Thymus (tissue), 11 donors: ENCODE measurements at regions not wholly inside any gene's neighbourhood (a gene's known extent, or its start where the extent isn't known, plus 50 kb on each side); places are given as distances from the start of the nearest gene placed in this dataset.
"Not testable (repeated sequence)": the region's sequence is repeated elsewhere in the genome, so short reads cannot be mapped to it uniquely, and the experiment has no call there.

Experiments
- DNase-seq, 9 donors: peaks; one replicate each; pipeline ENCODE4 v3.0.0-alpha.2; 2013; ENCODE audit warnings: low spot score in 9 of 9, low read depth in 6 of 9, missing footprints in 1 of 9
- H3K27ac ChIP-seq, 2 donors: one replicate each; pipeline ENCODE4 v1.5.1; 2013; ENCODE audit warnings: control low read depth in 1 of 2, low read depth in 1 of 2, low read length in 1 of 2, mild to moderate bottlenecking in 1 of 2, moderate library complexity in 1 of 2
- H3K27me3 ChIP-seq, 2 donors: one replicate each; pipeline ENCODE4 v1.5.1; 2013; ENCODE audit warnings: low read length in 1 of 2; ENCODE audit not compliant: control insufficient read depth in 2 of 2, insufficient read depth in 1 of 2
- H3K36me3 ChIP-seq, 2 donors: one replicate each; pipeline ENCODE4 v1.5.1; 2013; ENCODE audit warnings: low read length in 1 of 2, mild to moderate bottlenecking in 1 of 2, moderate library complexity in 1 of 2; ENCODE audit not compliant: control insufficient read depth in 2 of 2, insufficient read depth in 2 of 2
- H3K4me1 ChIP-seq, 2 donors: one replicate each; pipeline ENCODE4 v1.5.1; 2013; ENCODE audit warnings: low read length in 2 of 2; ENCODE audit not compliant: control insufficient read depth in 2 of 2, insufficient read depth in 2 of 2
- H3K4me3 ChIP-seq, 2 donors: one replicate each; pipeline ENCODE4 v1.5.1; 2013; ENCODE audit warnings: low read length in 2 of 2, control low read depth in 1 of 2, mild to moderate bottlenecking in 1 of 2
- H3K9me3 ChIP-seq, 2 donors: one replicate each; pipeline ENCODE4 v1.5.1; 2013; ENCODE audit warnings: low read length in 1 of 2, mild to moderate bottlenecking in 1 of 2; ENCODE audit not compliant: control insufficient read depth in 2 of 2, insufficient read depth in 1 of 2
- WGBS: extraction: QIAGEN DNeasy Blood & Tissue Kit; methylation state at CpG from one replicate; pipeline ENCODE4 v1.1.7; 2013; 5-methylcytosine and 5-hydroxymethylcytosine counted together
- donor health status: healthy.

GRCh38 chrX:34270434-34270833, 138.3 kb upstream of the FAM47A start:
- no peak overlapping the region for H3K4me3 ChIP-seq
- 96% methylated on average over 2 of the region's 2 CpGs for WGBS
- no peak overlapping the region for H3K27ac ChIP-seq
- no peaks in the 10 kb centered on the region for H3K9me3 ChIP-seq
- DNase-seq, result no peak
- H3K36me3 ChIP-seq, result no peaks in the 10 kb centered on the region
- H3K27me3 ChIP-seq, result no peaks in the 10 kb centered on the region
- H3K4me1 ChIP-seq, result no peaks in the 10 kb centered on the region

GRCh38 chrX:34238896-34239295, 106.8 kb upstream of the FAM47A start:
- Histone ChIP-seq H3K4me3 (no peak overlapping the region), H3K27ac (no peak overlapping the region), H3K27me3 (no peaks in the 10 kb centered on the region), H3K9me3 (no peaks in the 10 kb centered on the region), H3K4me1 (no peaks in the 10 kb centered on the region), H3K36me3 (no peaks in the 10 kb centered on the region)
- 77% methylated on average over 4 of the region's 4 CpGs for WGBS
- no peak for DNase-seq

GRCh38 chrX:34230156-34230555, 98.0 kb upstream of the FAM47A start:
- H3K36me3 ChIP-seq, H3K4me1 ChIP-seq, H3K4me3 ChIP-seq, H3K27ac ChIP-seq, DNase-seq, H3K27me3 ChIP-seq, H3K9me3 ChIP-seq: not testable (repeated sequence)
- 85% methylated on average over 6 of the region's 6 CpGs for WGBS

GRCh38 chrX:34227804-34228203, 95.7 kb upstream of the FAM47A start:
- H3K36me3 ChIP-seq, result no peaks in the 10 kb centered on the region
- H3K9me3 ChIP-seq, result no peaks in the 10 kb centered on the region
- H3K27ac ChIP-seq, result no peak overlapping the region
- 99% methylated on average over 2 of the region's 2 CpGs for WGBS
- no peaks in the 10 kb centered on the region for H3K4me1 ChIP-seq
- DNase-seq, result no peak
- H3K27me3 ChIP-seq, result no peaks in the 10 kb centered on the region
- H3K4me3 ChIP-seq, result no peak overlapping the region

- Histone ChIP-seq H3K27ac (no peak overlapping the region), H3K27me3 (no peaks in the 10 kb centered on the region), H3K4me1 (no peaks in the 10 kb centered on the region), H3K4me3 (no peak overlapping the region), H3K36me3 (no peaks in the 10 kb centered on the region), H3K9me3 (no peaks in the 10 kb centered on the region)
- no peak for DNase-seq
- WGBS, result 98% methylated on average over 3 of the region's 3 CpGs
Measured at GRCh38 chrX:34223574-34223973, 91.5 kb upstream of the FAM47A start.

GRCh38 chrX:34218063-34218462, 85.9 kb upstream of the FAM47A start:
- no peak for DNase-seq
- Histone ChIP-seq H3K4me1 (no peaks in the 10 kb centered on the region), H3K27ac (no peak overlapping the region), H3K36me3 (no peaks in the 10 kb centered on the region), H3K9me3 (no peaks in the 10 kb centered on the region), H3K27me3 (no peaks in the 10 kb centered on the region), H3K4me3 (no peak overlapping the region)
- WGBS, result 74% methylated on average over 1 of the region's 1 CpG

GRCh38 chrX:34197946-34198345, 65.8 kb upstream of the FAM47A start:
- Histone ChIP-seq H3K27me3 (no peaks in the 10 kb centered on the region), H3K36me3 (no peaks in the 10 kb centered on the region), H3K4me1 (no peaks in the 10 kb centered on the region), H3K27ac (no peak overlapping the region), H3K4me3 (no peak overlapping the region), H3K9me3 (no peaks in the 10 kb centered on the region)
- DNase-seq, result no peak
- 87% methylated on average over 1 of the region's 1 CpG for WGBS
